Activated CD8-positive, alpha-beta memory T cell treated with anti-CD3 and anti-CD28 coated beads, Interleukin-2, amount 50 U/mL, for 4 hours (primary cell): ENCODE measurements at regions not wholly inside any gene's neighbourhood (a gene's known extent, or its start where the extent isn't known, plus 50 kb on each side); places are given as distances from the start of the nearest gene placed in this dataset.

Experiments used
- DNase-seq: peaks from one replicate; pipeline ENCODE4 v3.0.0-alpha.2; 2020

GRCh38 chr18:45352874-45353273, 262.4 kb upstream of the SLC14A2 start:
- DNase-seq: no peak

GRCh38 chr18:45353530-45353929, 261.7 kb upstream of the SLC14A2 start:
- DNase-seq: no peak

GRCh38 chr18:45355944-45356520, 259.2 kb upstream of the SLC14A2 start:
- DNase-seq: no peak

DNA sequence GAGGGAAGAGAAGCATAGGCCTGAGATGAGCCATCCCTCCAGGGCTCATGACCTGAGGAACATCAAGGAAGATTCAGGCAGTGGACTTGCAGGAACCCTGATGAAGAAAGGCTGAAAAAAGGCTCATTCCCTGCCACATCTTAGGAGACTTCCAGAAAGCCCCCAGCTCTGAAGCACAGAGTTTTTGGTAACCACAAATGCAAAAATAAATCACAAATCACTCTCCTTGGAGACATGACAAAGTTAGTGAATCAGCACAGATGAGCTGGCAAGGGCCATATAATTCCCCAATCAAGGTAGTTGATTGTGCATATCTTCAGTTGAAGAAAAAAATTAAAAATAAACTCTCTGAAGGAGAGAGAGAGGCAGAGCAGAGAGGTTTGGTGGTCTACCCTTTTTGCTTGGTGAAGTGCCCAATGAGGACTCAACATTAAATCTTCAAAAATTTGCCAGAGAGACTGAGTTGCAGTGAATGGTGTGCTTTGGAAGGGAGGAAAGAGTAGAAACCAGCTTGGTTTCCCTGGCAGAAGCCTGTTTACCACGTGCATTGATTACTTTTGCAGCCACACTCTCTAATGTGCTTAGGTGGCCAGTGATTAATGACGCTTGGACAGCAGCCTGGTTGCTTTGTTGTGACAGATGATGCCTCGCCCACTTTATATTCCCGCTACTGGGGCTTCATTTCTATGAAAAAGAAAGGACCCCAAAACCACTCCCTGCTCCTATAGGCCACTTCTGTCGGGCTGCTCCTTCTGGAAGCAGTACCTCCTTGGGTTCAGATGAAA, 257.4 kb upstream of the SLC14A2 start:
- no peak for DNase-seq

GRCh38 chr18:45359275-45360009, 255.8 kb upstream of the SLC14A2 start:
- no peak for DNase-seq

GRCh38 chr18:45361125-45361851, 254.0 kb upstream of the SLC14A2 start:
- no peak for DNase-seq

- no peak for DNase-seq
These were observed 252.1 kb upstream of the SLC14A2 start for GRCh38 chr18:45363196-45363595.

DNA sequence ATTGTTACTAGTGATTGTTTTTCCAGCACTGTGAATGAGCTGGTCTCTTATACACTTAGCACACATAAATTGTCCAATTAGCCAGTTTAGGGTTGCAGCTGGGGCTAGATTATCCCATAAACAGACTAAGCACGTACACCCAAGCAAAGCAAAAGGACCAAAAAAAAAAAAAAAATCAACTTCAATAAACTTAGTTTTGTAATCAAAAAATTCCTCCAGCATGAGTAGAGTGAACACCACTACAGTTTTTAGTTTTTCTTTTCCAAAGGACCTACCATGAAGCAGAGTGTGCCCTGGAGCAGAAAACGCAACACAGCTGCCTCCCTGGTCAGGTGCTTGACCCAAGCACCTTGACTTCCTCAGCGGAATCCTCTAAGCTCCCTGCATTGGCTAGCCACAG, 249.4 kb upstream of the SLC14A2 start:
- DNase-seq: no peak

DNA sequence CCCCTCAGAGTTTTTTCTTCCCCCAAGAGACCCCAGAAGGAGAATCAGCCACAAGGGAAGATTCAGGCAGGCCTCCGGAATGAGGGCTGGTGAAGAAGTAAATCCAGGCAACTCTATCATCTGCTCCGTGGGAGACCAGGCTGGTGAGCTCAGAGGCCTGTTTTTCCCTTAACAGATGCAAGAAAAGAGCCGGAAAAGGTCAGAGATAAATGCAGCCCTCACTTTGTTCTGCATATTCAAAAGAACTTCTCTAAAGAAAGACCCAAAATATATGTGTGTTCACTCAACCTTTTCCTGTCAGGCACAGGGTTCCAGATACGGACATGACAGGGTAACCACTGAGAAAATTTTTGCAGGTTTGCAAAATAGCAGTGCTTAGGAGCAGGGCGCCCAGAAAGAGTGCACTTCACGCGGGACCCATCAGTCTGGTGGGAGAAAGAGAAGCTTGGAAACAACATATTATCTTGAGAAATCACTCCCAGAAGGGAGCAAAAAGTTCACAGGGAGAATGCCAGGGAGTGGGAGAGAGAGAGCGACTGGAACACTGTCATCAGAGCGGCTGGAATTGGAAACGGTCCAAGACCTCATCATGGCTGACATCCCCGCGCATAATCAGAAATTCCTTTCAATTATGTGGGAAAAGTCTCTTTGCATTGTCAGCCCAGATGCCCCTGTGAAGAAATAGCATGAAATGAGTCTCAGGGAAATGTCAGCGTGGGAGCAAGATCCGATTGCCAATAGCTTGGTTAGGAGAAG, 244.8 kb upstream of the SLC14A2 start:
- no peak for DNase-seq

DNA sequence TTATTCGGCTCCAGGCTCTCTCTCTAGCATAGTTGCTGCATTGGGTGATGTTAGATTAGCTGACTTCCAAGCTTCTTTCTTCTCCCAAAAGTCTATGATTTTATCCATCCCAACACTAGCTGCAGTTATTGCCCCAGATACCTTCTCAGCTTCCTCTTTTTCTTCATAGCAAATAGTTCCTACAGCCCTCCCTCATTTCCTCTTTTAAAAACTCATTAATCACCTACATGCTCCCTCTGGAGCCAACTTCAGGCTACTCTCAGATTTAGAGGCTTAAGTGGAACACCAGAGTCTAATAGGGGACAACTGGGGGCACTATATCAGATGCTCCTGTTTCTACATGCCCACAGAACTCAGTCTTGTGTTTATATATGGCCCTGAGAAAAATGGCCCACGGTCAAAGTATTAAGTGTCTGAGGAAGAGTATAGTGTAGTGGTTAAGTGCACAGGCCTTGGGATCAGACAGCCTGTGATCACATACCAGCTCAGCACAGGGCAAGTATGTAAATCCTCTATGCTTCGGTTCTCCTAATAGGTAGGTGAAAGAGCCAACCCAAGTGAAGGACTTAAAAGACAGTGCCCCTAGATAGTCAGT, 241.9 kb upstream of the SLC14A2 start:
- DNase-seq: no peak

GRCh38 chr18:45374236-45374635, 241.0 kb upstream of the SLC14A2 start:
- no peak for DNase-seq

- no peak for DNase-seq
These were observed 240.2 kb upstream of the SLC14A2 start for GRCh38 chr18:45374878-45375630.

DNA sequence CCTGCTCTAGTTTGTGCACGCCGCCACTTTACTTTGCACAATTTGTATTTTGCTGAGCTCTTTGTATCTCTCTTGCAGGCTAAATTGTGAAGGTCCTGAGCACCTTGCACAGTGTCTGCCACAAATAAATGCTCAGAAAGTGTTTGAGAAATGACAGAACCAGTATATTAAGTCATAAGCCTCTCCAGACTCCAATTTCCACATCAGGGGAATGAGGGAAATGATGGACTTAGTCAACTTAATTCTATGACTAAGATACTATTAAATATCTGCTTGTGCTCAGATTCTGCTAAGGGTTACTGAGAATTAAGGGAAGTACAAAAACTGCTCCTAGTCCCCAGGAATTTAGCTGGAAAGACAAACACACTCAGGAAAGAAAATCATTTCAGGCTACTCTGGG, 239.1 kb upstream of the SLC14A2 start:
- DNase-seq: no peak

GRCh38 chr18:45378308-45378707, 237.0 kb upstream of the SLC14A2 start:
- no peak for DNase-seq

- DNase-seq: no peak
These were observed 236.3 kb upstream of the SLC14A2 start for GRCh38 chr18:45378933-45379332.

- DNase-seq: no peak
These were observed 235.4 kb upstream of the SLC14A2 start for GRCh38 chr18:45379903-45380302.

DNA sequence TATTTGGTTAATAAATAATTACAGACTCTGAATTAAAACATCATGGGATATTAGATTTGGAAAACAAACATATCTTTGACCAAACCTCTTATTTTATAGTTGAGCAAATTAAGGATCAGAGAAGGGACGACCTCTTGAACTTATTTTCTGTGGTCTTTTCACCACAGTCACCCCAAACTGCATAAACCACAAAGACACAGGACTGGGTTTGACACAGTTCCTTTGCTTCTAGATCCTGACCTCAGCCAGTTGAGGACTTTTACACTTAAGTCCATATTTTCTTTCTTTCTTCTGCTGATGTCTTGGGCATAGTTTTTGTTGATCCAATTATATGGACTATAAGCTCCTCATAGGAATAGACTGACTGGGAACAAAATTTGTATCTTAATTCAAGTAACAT, 234.0 kb upstream of the SLC14A2 start:
- no peak for DNase-seq

GRCh38 chr18:45383228-45383627, 232.0 kb upstream of the SLC14A2 start:
- no peak for DNase-seq

DNA sequence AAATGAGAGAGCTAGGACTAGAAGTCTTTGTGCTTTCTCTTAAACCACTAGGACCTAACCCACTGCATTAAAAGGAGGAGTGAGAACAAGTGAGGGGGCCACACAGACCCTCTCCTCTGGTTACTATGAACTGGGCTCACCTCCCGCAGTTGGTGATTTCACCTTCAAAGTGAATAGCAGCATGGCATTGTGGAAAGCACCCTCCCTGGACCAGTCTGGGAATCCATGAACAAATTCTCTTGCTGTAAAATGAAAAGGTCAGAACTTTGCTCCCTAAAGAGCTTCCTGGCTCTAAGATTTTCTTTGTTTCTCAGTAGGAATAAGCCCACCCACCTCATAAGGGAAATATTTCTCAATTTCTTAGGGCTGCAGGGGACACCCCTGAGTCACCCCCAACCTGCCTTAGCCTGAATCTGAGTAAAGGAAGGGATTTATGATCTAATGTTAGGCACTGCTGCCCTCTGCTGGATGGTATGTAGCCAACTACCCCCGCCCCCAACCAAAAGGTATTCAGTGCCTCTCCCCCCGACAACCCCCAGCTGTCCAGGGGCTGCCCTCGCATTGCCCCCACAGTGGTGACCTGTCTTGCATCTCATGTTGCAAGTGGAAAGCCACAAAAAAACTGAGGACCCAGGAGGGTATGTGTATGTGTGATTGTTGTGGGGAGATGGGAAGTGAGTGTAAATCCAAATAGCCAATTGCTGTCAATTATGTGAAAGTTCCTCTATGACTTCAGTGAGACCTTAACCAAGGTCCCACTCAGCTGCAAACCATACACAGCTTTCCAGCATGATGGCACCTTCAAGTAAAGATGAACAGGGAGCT, 230.9 kb upstream of the SLC14A2 start:
- DNase-seq: peak; percentile 16

- DNase-seq: no peak
These were observed 230.3 kb upstream of the SLC14A2 start for GRCh38 chr18:45384962-45385315.
